Body of pancreas (tissue), 4 donors: ENCODE measurements at regions not wholly inside any gene's neighbourhood (a gene's known extent, or its start where the extent isn't known, plus 50 kb on each side); places are given as distances from the start of the nearest gene placed in this dataset.

Experiments
- POLR2A ChIP-seq, 3 donors: fragments of 450-650 bp; IDR thresholded peaks; one replicate each; pipeline ENCODE4 v1.6.1; 2016; ENCODE audit warnings: antibody characterized with exemption in 3 of 3, mild to moderate bottlenecking in 2 of 3
- TF ChIP-seq, protein P1 (sequence below), 7 experiments: fragments of 450-650 bp in 4 of 7; fragments of 200-600 bp in 3 of 7; sonication (generic) in 3 of 7; IDR thresholded peaks; one replicate each; pipeline ENCODE4 v1.5.1; 2016 to 2019; ENCODE audit warnings: antibody characterized with exemption in 7 of 7

DNA sequence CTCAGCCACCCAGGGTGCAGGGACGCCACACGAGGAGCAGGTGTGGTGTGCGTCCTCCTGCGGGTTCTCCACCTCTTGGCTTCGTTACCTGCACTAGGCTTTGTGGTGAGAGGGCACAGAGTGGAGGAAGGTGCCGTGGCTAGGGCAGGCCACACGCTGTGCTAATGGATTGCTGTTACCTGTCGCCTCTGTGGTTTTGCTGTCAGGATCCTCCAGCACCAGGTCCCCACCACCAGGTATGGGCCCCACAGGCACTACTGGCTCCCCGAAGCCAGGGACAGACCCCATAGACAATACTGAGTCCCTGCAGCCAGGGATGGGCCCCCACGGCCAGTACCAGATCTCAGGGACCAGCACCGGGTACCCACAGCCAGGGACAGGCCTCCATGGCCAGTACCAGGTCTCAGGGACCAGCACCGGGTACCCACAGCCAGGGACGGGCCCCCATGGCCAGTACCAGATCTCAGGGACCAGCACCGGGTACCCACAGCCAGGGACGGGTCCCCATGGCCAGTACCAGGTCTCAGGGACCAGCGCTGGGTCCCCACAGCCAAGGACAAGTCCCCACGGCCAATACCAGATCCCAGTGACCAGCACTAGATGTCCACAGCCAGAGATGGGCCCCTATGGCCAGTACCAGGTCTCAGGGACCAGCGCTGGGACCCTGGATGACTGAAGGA, 315.6 kb downstream of the SEC14L1 start:
- TF ChIP-seq, protein P1, sequence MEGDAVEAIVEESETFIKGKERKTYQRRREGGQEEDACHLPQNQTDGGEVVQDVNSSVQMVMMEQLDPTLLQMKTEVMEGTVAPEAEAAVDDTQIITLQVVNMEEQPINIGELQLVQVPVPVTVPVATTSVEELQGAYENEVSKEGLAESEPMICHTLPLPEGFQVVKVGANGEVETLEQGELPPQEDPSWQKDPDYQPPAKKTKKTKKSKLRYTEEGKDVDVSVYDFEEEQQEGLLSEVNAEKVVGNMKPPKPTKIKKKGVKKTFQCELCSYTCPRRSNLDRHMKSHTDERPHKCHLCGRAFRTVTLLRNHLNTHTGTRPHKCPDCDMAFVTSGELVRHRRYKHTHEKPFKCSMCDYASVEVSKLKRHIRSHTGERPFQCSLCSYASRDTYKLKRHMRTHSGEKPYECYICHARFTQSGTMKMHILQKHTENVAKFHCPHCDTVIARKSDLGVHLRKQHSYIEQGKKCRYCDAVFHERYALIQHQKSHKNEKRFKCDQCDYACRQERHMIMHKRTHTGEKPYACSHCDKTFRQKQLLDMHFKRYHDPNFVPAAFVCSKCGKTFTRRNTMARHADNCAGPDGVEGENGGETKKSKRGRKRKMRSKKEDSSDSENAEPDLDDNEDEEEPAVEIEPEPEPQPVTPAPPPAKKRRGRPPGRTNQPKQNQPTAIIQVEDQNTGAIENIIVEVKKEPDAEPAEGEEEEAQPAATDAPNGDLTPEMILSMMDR (IDR thresholded peaks at IDR 0.05), result no peak
- no peak for TF ChIP-seq POLR2A (IDR thresholded peaks at IDR 0.05)
